ENCODE measurements at regions not wholly inside any gene's neighbourhood (a gene's known extent, or its start where the extent isn't known, plus 50 kb on each side); places are given as distances from the start of the nearest gene placed in this dataset.

- CTCF ChIA-PET: no interaction called here
- POLR2A ChIA-PET: no interaction called here
- no peaks in the 10 kb centered on the region for H3K9me3 ChIP-seq (ENCODE audit: low read length)
- Mint-ChIP-seq H3K4me3 (no peak overlapping the region), H3K27ac (no peak overlapping the region), H3K27me3 (peaks cover 0 to 3% of the 10 kb centered on the region in 2 donors), H3K9me3 (peaks cover 0 to 11% (median 2%) of the 10 kb centered on the region in 5 donors), H3K4me1 (no peaks in the 10 kb centered on the region), H3K36me3 (no peaks in the 10 kb centered on the region)
- no peak for DNase-seq
- no peak overlapping the region for H3K27ac ChIP-seq (ENCODE audit: low read depth, low read length)
- H3K27me3 ChIP-seq (ENCODE audit: insufficient read depth, low read length, poor library complexity, severe bottlenecking): no peaks in the 10 kb centered on the region
- no peaks in the 10 kb centered on the region for H3K4me1 ChIP-seq (ENCODE audit: insufficient read depth, low read length)
- no peak overlapping the region for H3K4me3 ChIP-seq (ENCODE audit: low read length)
- no peaks in the 10 kb centered on the region for H3K36me3 ChIP-seq (ENCODE audit: insufficient read depth, low read length)
Observed at GRCh38 chr16:5601957-5602356, 504.4 kb upstream of the EEF2KMT start.

GRCh38 chr16:5598793-5599192 lies 501.2 kb upstream of the EEF2KMT start:
- DNase-seq: no peak
- Histone ChIP-seq H3K27ac (ENCODE audit: low read depth, low read length) (no peak overlapping the region), H3K27me3 (ENCODE audit: insufficient read depth, low read length, poor library complexity, severe bottlenecking) (no peaks in the 10 kb centered on the region), H3K4me1 (ENCODE audit: insufficient read depth, low read length) (no peaks in the 10 kb centered on the region), H3K36me3 (ENCODE audit: insufficient read depth, low read length) (no peaks in the 10 kb centered on the region), H3K4me3 (ENCODE audit: low read length) (no peak overlapping the region), H3K9me3 (ENCODE audit: low read length) (no peaks in the 10 kb centered on the region)
- ChIA-PET CTCF (no interaction called here), POLR2A (no interaction called here)
- Mint-ChIP-seq H3K4me1 (no peaks in the 10 kb centered on the region), H3K9me3 (peaks cover 0 to 11% (median 3%) of the 10 kb centered on the region in 5 donors), H3K27me3 (no peaks in the 10 kb centered on the region), H3K4me3 (no peak overlapping the region), H3K36me3 (no peaks in the 10 kb centered on the region), H3K27ac (no peak overlapping the region)

GRCh38 chr16:5595849-5596248 lies 498.3 kb upstream of the EEF2KMT start:
- Mint-ChIP-seq H3K4me1 (no peaks in the 10 kb centered on the region), H3K4me3 (no peak overlapping the region), H3K9me3 (peaks cover 0 to 9% (median 3%) of the 10 kb centered on the region in 5 donors), H3K36me3 (no peaks in the 10 kb centered on the region), H3K27me3 (no peaks in the 10 kb centered on the region), H3K27ac (no peak overlapping the region)
- POLR2A ChIA-PET: no interaction called here
- no peaks in the 10 kb centered on the region for H3K36me3 ChIP-seq (ENCODE audit: insufficient read depth, low read length)
- H3K27me3 ChIP-seq (ENCODE audit: insufficient read depth, low read length, poor library complexity, severe bottlenecking): no peaks in the 10 kb centered on the region
- no peak for DNase-seq
- H3K27ac ChIP-seq (ENCODE audit: low read depth, low read length): no peak overlapping the region
- CTCF ChIA-PET: no interaction called here
- H3K4me3 ChIP-seq (ENCODE audit: low read length): no peak overlapping the region
- no peaks in the 10 kb centered on the region for H3K4me1 ChIP-seq (ENCODE audit: insufficient read depth, low read length)
- H3K9me3 ChIP-seq (ENCODE audit: low read length): no peaks in the 10 kb centered on the region

GRCh38 chr16:5590416-5590815 lies 492.8 kb upstream of the EEF2KMT start:
- Histone ChIP-seq H3K36me3 (ENCODE audit: insufficient read depth, low read length) (no peaks in the 10 kb centered on the region), H3K9me3 (ENCODE audit: low read length) (no peaks in the 10 kb centered on the region), H3K4me3 (ENCODE audit: low read length) (no peak overlapping the region), H3K4me1 (ENCODE audit: insufficient read depth, low read length) (no peaks in the 10 kb centered on the region), H3K27ac (ENCODE audit: low read depth, low read length) (no peak overlapping the region), H3K27me3 (ENCODE audit: insufficient read depth, low read length, poor library complexity, severe bottlenecking) (no peaks in the 10 kb centered on the region)
- Mint-ChIP-seq H3K27ac (no peak overlapping the region), H3K9me3 (peaks cover 0 to 8% (median 3%) of the 10 kb centered on the region in 5 donors), H3K4me1 (no peaks in the 10 kb centered on the region), H3K4me3 (no peak overlapping the region), H3K36me3 (no peaks in the 10 kb centered on the region), H3K27me3 (no peaks in the 10 kb centered on the region)
- ChIA-PET POLR2A (no interaction called here), CTCF (interaction anchor here (1.0 kb wide), 1 partner anchor 100 kb away, joined by 3 read pairs; no protein-coding TSS in a partner anchor)
- DNase-seq: no peak

- Mint-ChIP-seq H3K36me3 (no peaks in the 10 kb centered on the region), H3K9me3 (peaks cover 0 to 8% (median 3%) of the 10 kb centered on the region in 5 donors), H3K4me3 (no peak overlapping the region), H3K27ac (no peak overlapping the region), H3K4me1 (no peaks in the 10 kb centered on the region), H3K27me3 (no peaks in the 10 kb centered on the region)
- POLR2A ChIA-PET: no interaction called here
- no peaks in the 10 kb centered on the region for H3K36me3 ChIP-seq (ENCODE audit: insufficient read depth, low read length)
- CTCF ChIA-PET: no interaction called here
- H3K9me3 ChIP-seq (ENCODE audit: low read length): no peaks in the 10 kb centered on the region
- H3K27ac ChIP-seq (ENCODE audit: low read depth, low read length): no peak overlapping the region
- H3K27me3 ChIP-seq (ENCODE audit: insufficient read depth, low read length, poor library complexity, severe bottlenecking): no peaks in the 10 kb centered on the region
- no peaks in the 10 kb centered on the region for H3K4me1 ChIP-seq (ENCODE audit: insufficient read depth, low read length)
- DNase-seq: no peak
- no peak overlapping the region for H3K4me3 ChIP-seq (ENCODE audit: low read length)
Observed at GRCh38 chr16:5589812-5590373, 492.3 kb upstream of the EEF2KMT start.

- Mint-ChIP-seq H3K4me1 (no peaks in the 10 kb centered on the region), H3K27ac (no peak overlapping the region), H3K36me3 (no peaks in the 10 kb centered on the region), H3K27me3 (peaks cover 0 to 2% of the 10 kb centered on the region in 2 donors), H3K4me3 (no peak overlapping the region), H3K9me3 (peaks cover 0 to 4% (median 0%) of the 10 kb centered on the region in 5 donors)
- Histone ChIP-seq H3K27ac (ENCODE audit: low read depth, low read length) (no peak overlapping the region), H3K4me3 (ENCODE audit: low read length) (no peak overlapping the region), H3K4me1 (ENCODE audit: insufficient read depth, low read length) (no peaks in the 10 kb centered on the region), H3K27me3 (ENCODE audit: insufficient read depth, low read length, poor library complexity, severe bottlenecking) (no peaks in the 10 kb centered on the region), H3K9me3 (ENCODE audit: low read length) (no peaks in the 10 kb centered on the region), H3K36me3 (ENCODE audit: insufficient read depth, low read length) (no peaks in the 10 kb centered on the region)
- ChIA-PET CTCF (no interaction called here), POLR2A (no interaction called here)
- DNase-seq: no peak
Observed at GRCh38 chr16:5584109-5584508, 486.5 kb upstream of the EEF2KMT start.

GRCh38 chr16:5582529-5582928 lies 484.9 kb upstream of the EEF2KMT start:
- Histone ChIP-seq H3K36me3 (ENCODE audit: insufficient read depth, low read length) (no peaks in the 10 kb centered on the region), H3K9me3 (ENCODE audit: low read length) (no peaks in the 10 kb centered on the region), H3K27me3 (ENCODE audit: insufficient read depth, low read length, poor library complexity, severe bottlenecking) (no peaks in the 10 kb centered on the region), H3K4me3 (ENCODE audit: low read length) (no peak overlapping the region), H3K4me1 (ENCODE audit: insufficient read depth, low read length) (no peaks in the 10 kb centered on the region), H3K27ac (ENCODE audit: low read depth, low read length) (no peak overlapping the region)
- ChIA-PET CTCF (no interaction called here), POLR2A (no interaction called here)
- Mint-ChIP-seq H3K36me3 (no peaks in the 10 kb centered on the region), H3K4me3 (no peak overlapping the region), H3K9me3 (peaks cover 0 to 3% (median 0%) of the 10 kb centered on the region in 5 donors), H3K27ac (no peak overlapping the region), H3K27me3 (peaks cover 0 to 4% of the 10 kb centered on the region in 2 donors), H3K4me1 (no peaks in the 10 kb centered on the region)
- DNase-seq: no peak

- POLR2A ChIA-PET: no interaction called here
- Histone ChIP-seq H3K27ac (ENCODE audit: low read depth, low read length) (no peak overlapping the region), H3K4me1 (ENCODE audit: insufficient read depth, low read length) (no peaks in the 10 kb centered on the region), H3K36me3 (ENCODE audit: insufficient read depth, low read length) (no peaks in the 10 kb centered on the region), H3K9me3 (ENCODE audit: low read length) (no peaks in the 10 kb centered on the region), H3K4me3 (ENCODE audit: low read length) (no peak overlapping the region), H3K27me3 (ENCODE audit: insufficient read depth, low read length, poor library complexity, severe bottlenecking) (no peaks in the 10 kb centered on the region)
- no peak for DNase-seq
- Mint-ChIP-seq H3K9me3 (peaks cover 0 to 3% (median 0%) of the 10 kb centered on the region in 5 donors), H3K36me3 (no peaks in the 10 kb centered on the region), H3K4me1 (no peaks in the 10 kb centered on the region), H3K27me3 (peaks cover 0 to 4% of the 10 kb centered on the region in 2 donors), H3K4me3 (no peak overlapping the region), H3K27ac (no peak overlapping the region)
- CTCF ChIA-PET: no interaction called here
Observed at GRCh38 chr16:5581908-5582307, 484.3 kb upstream of the EEF2KMT start.

GRCh38 chr16:5581428-5581827 lies 483.8 kb upstream of the EEF2KMT start:
- H3K4me1 ChIP-seq (ENCODE audit: insufficient read depth, low read length): no peaks in the 10 kb centered on the region
- Mint-ChIP-seq H3K4me1 (no peaks in the 10 kb centered on the region), H3K36me3 (no peaks in the 10 kb centered on the region), H3K9me3 (peaks cover 0 to 3% (median 0%) of the 10 kb centered on the region in 5 donors), H3K4me3 (no peak overlapping the region), H3K27me3 (peaks cover 0 to 4% of the 10 kb centered on the region in 2 donors), H3K27ac (no peak overlapping the region)
- H3K4me3 ChIP-seq (ENCODE audit: low read length): no peak overlapping the region
- H3K27ac ChIP-seq (ENCODE audit: low read depth, low read length): no peak overlapping the region
- DNase-seq: no peak
- H3K9me3 ChIP-seq (ENCODE audit: low read length): no peaks in the 10 kb centered on the region
- POLR2A ChIA-PET: no interaction called here
- CTCF ChIA-PET: no interaction called here
- H3K36me3 ChIP-seq (ENCODE audit: insufficient read depth, low read length): no peaks in the 10 kb centered on the region
- no peaks in the 10 kb centered on the region for H3K27me3 ChIP-seq (ENCODE audit: insufficient read depth, low read length, poor library complexity, severe bottlenecking)
